K562 (cell line): ENCODE measurements at regions not wholly inside any gene's neighbourhood (a gene's known extent, or its start where the extent isn't known, plus 50 kb on each side); places are given as distances from the start of the nearest gene placed in this dataset.

Experiments
- ATF1 ChIP-seq, 2 experiments: fragments of 450-650 bp in 1 of 2; IDR thresholded peaks; 2 replicates each; pipeline ENCODE4 v1.6.1; 2016; ENCODE audit warnings: missing compliant biosample characterization in 1 of 2, missing genetic modification characterization in 1 of 2
- BHLHE40 ChIP-seq: IDR thresholded peaks from 2 replicates; pipeline ENCODE4 v1.6.1; 2011; ENCODE audit warnings: low read length, improper control_type of control experiment
- CHD4 ChIP-seq: fragments of 200-600 bp; sonication (generic); IDR thresholded peaks from 3 replicates; pipeline ENCODE4 v1.6.1; 2012; ENCODE audit warnings: low read depth, mild to moderate bottlenecking, mixed read lengths, low read length, inconsistent platforms; ENCODE audit not compliant: insufficient read depth, insufficient replicate concordance, poor library complexity, severe bottlenecking
- CXXC5 ChIP-seq: fragments of 250-450 bp; sonication (Bioruptor Pico); IDR thresholded peaks from 2 replicates; pipeline ENCODE4 v1.8.0; 2022; ENCODE audit warnings: inconsistent platforms, mild to moderate bottlenecking, moderate library complexity
- GABPA ChIP-seq: fragments of 200-800 bp; sonication (Bioruptor generic); conservative IDR thresholded peaks from 2 replicates; pipeline ENCODE4 v1.6.1; 2016; ENCODE audit warnings: low read depth, missing genetic modification characterization, missing compliant biosample characterization
- KDM4B ChIP-seq, 2 experiments: fragments of 450-650 bp in 1 of 2; sonication (generic) in 1 of 2; IDR thresholded peaks; 2 replicates each; pipeline ENCODE4 v1.6.1; 2016 to 2017; ENCODE audit warnings: borderline replicate concordance in 2 of 2, antibody characterized with exemption in 1 of 2, low read depth in 1 of 2, mild to moderate bottlenecking in 1 of 2
- MEIS2 ChIP-seq: fragments of 450-650 bp; IDR thresholded peaks from 2 replicates; pipeline ENCODE4 v1.6.1; 2014; ENCODE audit warnings: mild to moderate bottlenecking; ENCODE audit not compliant: partially characterized antibody
- NEUROD1 ChIP-seq: fragments of 150-350 bp; IDR thresholded peaks from 2 replicates; pipeline ENCODE4 v1.6.1; 2014; ENCODE audit warnings: borderline replicate concordance, low read length, low read depth; ENCODE audit not compliant: partially characterized antibody
- NFE2 ChIP-seq: IDR thresholded peaks from 2 replicates; pipeline ENCODE4 v1.6.1; 2014; ENCODE audit warnings: antibody characterized with exemption, low read depth
- OTX1 ChIP-seq: fragments of 450-650 bp; formaldehyde crosslinking; IDR thresholded peaks from 2 replicates; pipeline ENCODE4 v1.4.0; 2022; ENCODE audit warnings: mild to moderate bottlenecking
- PHF8 ChIP-seq: fragments of 200-600 bp; sonication (generic); IDR thresholded peaks from 2 replicates; pipeline ENCODE4 v1.6.1; 2012; ENCODE audit warnings: mixed run types, mild to moderate bottlenecking, inconsistent platforms, low read length, moderate library complexity, borderline replicate concordance
- SOX6 ChIP-seq: fragments of 450-650 bp; IDR thresholded peaks from 2 replicates; pipeline ENCODE4 v1.6.1; 2014; ENCODE audit warnings: mild to moderate bottlenecking
- TCFL5 ChIP-seq: fragments of 250-450 bp; sonication (Bioruptor Pico); conservative IDR thresholded peaks from 2 replicates; pipeline ENCODE4 v1.6.1; 2021; ENCODE audit warnings: mild to moderate bottlenecking, moderate library complexity, matching md5 sums
- ZNF140 ChIP-seq: fragments of 250-450 bp; sonication (Bioruptor Pico); IDR thresholded peaks from 2 replicates; pipeline ENCODE4 v1.8.0; 2021; ENCODE audit warnings: moderate library complexity, mild to moderate bottlenecking, inconsistent platforms
- ZNF444 ChIP-seq: fragments of 250-450 bp; sonication (Bioruptor Pico); IDR thresholded peaks from 2 replicates; pipeline ENCODE4 v1.4.0; 2020; ENCODE audit warnings: mild to moderate bottlenecking, moderate library complexity
- ZNF445 ChIP-seq: fragments of 250-450 bp; sonication (Bioruptor Pico); IDR thresholded peaks from 2 replicates; pipeline ENCODE4 v1.4.0; 2020; ENCODE audit warnings: low read depth, mild to moderate bottlenecking, moderate library complexity
- ZNF76 ChIP-seq: fragments of 250-450 bp; sonication (Bioruptor Pico); IDR thresholded peaks from 2 replicates; pipeline ENCODE4 v1.4.0; 2020; ENCODE audit warnings: mild to moderate bottlenecking, moderate library complexity, borderline replicate concordance
- ZNF785 ChIP-seq: fragments of 250-450 bp; sonication (Bioruptor Pico); IDR thresholded peaks from 2 replicates; pipeline ENCODE4 v1.4.0; 2020; ENCODE audit warnings: mild to moderate bottlenecking
- ZSCAN29 ChIP-seq: fragments of 450-650 bp; IDR thresholded peaks from 2 replicates; pipeline ENCODE4 v1.6.1; 2017
- TF ChIP-seq, protein P1 (sequence below), 3 experiments: fragments of 200-800 bp in 1 of 3; fragments of 250-450 bp in 1 of 3; fragments of 450-650 bp in 1 of 3; sonication (Bioruptor Pico) in 1 of 3; sonication (Bioruptor generic) in 1 of 3; formaldehyde crosslinking in 1 of 3; IDR thresholded peaks; 2 replicates each; pipeline versions ENCODE4 v1.6.1 to v1.8.0; 2016 to 2022; ENCODE audit warnings: mild to moderate bottlenecking in 2 of 3, missing genetic modification characterization in 2 of 3, missing compliant biosample characterization in 1 of 3, moderate library complexity in 1 of 3
- TF ChIP-seq, protein P2 (sequence below): sonication (generic); formaldehyde crosslinking; IDR thresholded peaks from 2 replicates; pipeline ENCODE4 v1.8.0; 2022; ENCODE audit warnings: mild to moderate bottlenecking, missing genetic modification reagents

DNA sequence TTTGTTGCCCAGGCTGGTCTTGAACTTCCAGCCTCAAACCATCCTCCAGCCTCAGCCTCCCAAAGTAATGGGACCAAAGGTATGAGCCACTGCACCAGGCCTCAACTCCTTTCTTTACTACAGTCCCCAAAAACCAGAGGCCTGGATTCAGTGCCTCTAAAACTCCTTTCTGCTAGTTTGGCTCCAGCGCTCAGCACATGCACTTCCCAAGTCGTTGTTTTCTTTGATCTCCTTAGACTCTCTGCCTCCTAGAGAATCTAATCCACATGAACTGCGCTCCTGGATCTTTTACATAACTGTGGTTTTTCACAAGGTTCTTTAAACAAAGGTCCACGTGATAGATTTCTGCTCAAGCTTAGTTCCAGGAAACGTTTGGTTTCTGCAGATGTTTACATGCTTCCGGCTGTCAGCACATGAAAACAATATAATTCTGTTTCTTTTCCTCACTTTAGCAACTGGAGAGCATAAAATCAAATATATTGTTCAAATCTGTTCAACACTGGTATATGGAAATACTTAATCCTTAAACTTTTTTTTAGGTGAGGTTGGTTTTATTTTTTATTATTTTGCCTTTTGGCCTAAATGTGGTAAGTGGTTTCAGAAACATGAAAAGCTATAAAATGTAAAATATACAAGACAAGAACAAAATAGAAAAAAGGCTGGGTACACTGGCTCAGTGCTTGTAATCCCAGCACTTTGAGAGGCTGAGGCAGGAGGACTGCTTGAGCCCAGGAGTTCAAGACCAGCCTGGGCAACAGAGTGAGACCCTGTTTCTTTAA is 270.5 kb upstream of the MKLN1 start (continued):
- TF ChIP-seq, protein P1, sequence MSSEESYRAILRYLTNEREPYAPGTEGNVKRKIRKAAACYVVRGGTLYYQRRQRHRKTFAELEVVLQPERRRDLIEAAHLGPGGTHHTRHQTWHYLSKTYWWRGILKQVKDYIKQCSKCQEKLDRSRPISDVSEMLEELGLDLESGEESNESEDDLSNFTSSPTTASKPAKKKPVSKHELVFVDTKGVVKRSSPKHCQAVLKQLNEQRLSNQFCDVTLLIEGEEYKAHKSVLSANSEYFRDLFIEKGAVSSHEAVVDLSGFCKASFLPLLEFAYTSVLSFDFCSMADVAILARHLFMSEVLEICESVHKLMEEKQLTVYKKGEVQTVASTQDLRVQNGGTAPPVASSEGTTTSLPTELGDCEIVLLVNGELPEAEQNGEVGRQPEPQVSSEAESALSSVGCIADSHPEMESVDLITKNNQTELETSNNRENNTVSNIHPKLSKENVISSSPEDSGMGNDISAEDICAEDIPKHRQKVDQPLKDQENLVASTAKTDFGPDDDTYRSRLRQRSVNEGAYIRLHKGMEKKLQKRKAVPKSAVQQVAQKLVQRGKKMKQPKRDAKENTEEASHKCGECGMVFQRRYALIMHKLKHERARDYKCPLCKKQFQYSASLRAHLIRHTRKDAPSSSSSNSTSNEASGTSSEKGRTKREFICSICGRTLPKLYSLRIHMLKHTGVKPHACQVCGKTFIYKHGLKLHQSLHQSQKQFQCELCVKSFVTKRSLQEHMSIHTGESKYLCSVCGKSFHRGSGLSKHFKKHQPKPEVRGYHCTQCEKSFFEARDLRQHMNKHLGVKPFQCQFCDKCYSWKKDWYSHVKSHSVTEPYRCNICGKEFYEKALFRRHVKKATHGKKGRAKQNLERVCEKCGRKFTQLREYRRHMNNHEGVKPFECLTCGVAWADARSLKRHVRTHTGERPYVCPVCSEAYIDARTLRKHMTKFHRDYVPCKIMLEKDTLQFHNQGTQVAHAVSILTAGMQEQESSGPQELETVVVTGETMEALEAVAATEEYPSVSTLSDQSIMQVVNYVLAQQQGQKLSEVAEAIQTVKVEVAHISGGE (CRISPR knock-in tag; IDR thresholded peaks at IDR 0.05), result no peak
- TF ChIP-seq NEUROD1, result no peak
- TF ChIP-seq ZNF444 (CRISPR knock-in tag), result no peak
- no peak for TF ChIP-seq CHD4
- TF ChIP-seq, protein P2, sequence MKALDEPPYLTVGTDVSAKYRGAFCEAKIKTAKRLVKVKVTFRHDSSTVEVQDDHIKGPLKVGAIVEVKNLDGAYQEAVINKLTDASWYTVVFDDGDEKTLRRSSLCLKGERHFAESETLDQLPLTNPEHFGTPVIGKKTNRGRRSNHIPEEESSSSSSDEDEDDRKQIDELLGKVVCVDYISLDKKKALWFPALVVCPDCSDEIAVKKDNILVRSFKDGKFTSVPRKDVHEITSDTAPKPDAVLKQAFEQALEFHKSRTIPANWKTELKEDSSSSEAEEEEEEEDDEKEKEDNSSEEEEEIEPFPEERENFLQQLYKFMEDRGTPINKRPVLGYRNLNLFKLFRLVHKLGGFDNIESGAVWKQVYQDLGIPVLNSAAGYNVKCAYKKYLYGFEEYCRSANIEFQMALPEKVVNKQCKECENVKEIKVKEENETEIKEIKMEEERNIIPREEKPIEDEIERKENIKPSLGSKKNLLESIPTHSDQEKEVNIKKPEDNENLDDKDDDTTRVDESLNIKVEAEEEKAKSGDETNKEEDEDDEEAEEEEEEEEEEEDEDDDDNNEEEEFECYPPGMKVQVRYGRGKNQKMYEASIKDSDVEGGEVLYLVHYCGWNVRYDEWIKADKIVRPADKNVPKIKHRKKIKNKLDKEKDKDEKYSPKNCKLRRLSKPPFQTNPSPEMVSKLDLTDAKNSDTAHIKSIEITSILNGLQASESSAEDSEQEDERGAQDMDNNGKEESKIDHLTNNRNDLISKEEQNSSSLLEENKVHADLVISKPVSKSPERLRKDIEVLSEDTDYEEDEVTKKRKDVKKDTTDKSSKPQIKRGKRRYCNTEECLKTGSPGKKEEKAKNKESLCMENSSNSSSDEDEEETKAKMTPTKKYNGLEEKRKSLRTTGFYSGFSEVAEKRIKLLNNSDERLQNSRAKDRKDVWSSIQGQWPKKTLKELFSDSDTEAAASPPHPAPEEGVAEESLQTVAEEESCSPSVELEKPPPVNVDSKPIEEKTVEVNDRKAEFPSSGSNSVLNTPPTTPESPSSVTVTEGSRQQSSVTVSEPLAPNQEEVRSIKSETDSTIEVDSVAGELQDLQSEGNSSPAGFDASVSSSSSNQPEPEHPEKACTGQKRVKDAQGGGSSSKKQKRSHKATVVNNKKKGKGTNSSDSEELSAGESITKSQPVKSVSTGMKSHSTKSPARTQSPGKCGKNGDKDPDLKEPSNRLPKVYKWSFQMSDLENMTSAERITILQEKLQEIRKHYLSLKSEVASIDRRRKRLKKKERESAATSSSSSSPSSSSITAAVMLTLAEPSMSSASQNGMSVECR (CRISPR knock-in tag), result peak; percentile 46; the same call in 1 of the 2 replicates
- peak; percentile 62 for TF ChIP-seq MEIS2
- TF ChIP-seq GABPA (tag), result peak; percentile 62
- TF ChIP-seq ATF1 (CRISPR knock-in tag; IDR thresholded peaks at IDR 0.05), result no peak
- TF ChIP-seq ATF1 (tag; IDR thresholded peaks at IDR 0.05), result no peak
- TF ChIP-seq ZNF445 (CRISPR knock-in tag), result no peak
- TF ChIP-seq OTX1 (CRISPR knock-in tag), result no peak
- TF ChIP-seq CXXC5 (CRISPR knock-in tag), result peak; percentile 25; the same call in 1 of the 2 replicates
- TF ChIP-seq ZNF76 (CRISPR knock-in tag), result no peak
- no peak for TF ChIP-seq ZNF785 (CRISPR knock-in tag)
- no peak for TF ChIP-seq PHF8
- TF ChIP-seq SOX6, result peak; percentile 82; the same call in 1 of the 2 replicates
- TF ChIP-seq ZNF140 (CRISPR knock-in tag), result no peak
- TF ChIP-seq ZSCAN29, result no peak
- TF ChIP-seq TCFL5, result no peak
- no peak for TF ChIP-seq BHLHE40
- TF ChIP-seq NFE2, result no peak
- no peak for TF ChIP-seq KDM4B (IDR thresholded peaks at IDR 0.05; ENCODE audit: borderline replicate concordance in 2 of 2, low read depth in 1 of 2)
